HG02973 (cell line): ENCODE measurements at regions not wholly inside any gene's neighbourhood (a gene's known extent, or its start where the extent isn't known, plus 50 kb on each side); places are given as distances from the start of the nearest gene placed in this dataset.
"Not testable (repeated sequence)": the region's sequence is repeated elsewhere in the genome, so short reads cannot be mapped to it uniquely, and the experiment has no call there.

Experiments used
- ATAC-seq: cut with Tn5 transposase; IDR thresholded peaks from one replicate; pipeline ENCODE4 v1.9.1; 2021; ENCODE audit warnings: moderate library complexity; ENCODE audit not compliant: unreplicated experiment

GRCh38 chr4:131534944-131535645 is 1614.0 kb upstream of the PCDH10 start:
- ATAC-seq = no peak

GRCh38 chr4:131540256-131540655 is 1608.8 kb upstream of the PCDH10 start:
- ATAC-seq = no peak

GRCh38 chr4:131547506-131547981 is 1601.5 kb upstream of the PCDH10 start:
- no peak for ATAC-seq

DNA sequence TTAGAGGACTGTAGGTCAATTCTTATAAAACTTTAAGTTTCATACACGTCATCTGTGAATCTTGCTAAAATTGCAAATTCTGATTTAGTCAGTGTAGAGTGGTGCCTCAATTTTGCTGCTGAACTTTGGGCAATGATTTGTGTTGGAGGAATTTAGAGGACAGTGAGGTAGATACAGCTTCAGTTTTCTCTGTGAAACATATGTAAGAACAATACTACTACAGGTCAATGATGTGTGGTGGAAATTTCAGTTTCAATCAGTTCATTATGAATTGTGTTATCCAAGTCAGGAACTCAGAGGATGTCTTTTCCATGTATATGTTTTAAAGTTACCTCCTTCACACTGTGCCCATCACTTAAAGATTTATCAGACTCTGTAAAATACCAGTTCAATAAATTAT is 1597.8 kb upstream of the PCDH10 start:
- no peak for ATAC-seq

- no peak for ATAC-seq
Observed at GRCh38 chr4:131566026-131566425, 1583.1 kb upstream of the PCDH10 start.

GRCh38 chr4:131584587-131584986 is 1564.5 kb upstream of the PCDH10 start:
- ATAC-seq = no peak

DNA sequence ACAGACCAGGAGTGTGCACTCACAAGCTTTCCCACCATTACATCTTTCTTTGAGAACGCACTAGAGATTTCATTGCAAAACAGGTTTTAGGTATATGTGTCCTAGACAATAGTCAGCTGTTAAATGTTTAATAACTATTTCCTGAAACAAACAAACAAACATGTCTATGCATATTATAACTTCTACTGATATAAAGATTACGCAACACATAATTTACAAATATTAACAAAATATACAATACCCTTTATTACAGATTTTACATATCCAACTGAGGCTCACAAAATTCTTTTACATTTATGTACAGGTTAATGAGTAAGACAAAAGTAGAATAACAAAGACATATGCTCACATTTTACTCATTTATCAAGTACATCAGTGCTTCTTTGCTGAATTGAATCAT is 1554.0 kb upstream of the PCDH10 start:
- no peak for ATAC-seq

GRCh38 chr4:131603705-131604104 is 1545.4 kb upstream of the PCDH10 start:
- ATAC-seq = no peak

- no peak for ATAC-seq
Observed at GRCh38 chr4:131609039-131609438, 1540.1 kb upstream of the PCDH10 start.

DNA sequence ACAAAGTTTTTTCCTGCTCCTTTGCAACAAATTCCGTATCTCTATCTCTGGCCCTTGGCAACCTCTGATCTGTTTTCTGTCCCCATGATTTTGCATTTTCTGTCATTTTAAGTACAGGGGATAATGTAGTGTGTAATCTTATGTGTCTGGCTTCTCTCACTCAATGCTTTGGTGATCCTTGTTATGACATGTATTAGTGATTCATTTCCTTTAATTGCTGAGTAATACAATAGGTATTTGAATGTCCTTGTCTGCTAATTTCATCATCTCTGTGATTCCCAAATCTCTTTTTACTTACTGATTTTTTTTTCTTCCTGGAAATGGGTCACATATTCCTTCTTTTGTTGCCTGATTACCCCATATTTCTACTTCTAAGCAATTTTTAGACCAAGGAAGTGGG is 1538.6 kb upstream of the PCDH10 start:
- ATAC-seq = not testable (repeated sequence)

DNA sequence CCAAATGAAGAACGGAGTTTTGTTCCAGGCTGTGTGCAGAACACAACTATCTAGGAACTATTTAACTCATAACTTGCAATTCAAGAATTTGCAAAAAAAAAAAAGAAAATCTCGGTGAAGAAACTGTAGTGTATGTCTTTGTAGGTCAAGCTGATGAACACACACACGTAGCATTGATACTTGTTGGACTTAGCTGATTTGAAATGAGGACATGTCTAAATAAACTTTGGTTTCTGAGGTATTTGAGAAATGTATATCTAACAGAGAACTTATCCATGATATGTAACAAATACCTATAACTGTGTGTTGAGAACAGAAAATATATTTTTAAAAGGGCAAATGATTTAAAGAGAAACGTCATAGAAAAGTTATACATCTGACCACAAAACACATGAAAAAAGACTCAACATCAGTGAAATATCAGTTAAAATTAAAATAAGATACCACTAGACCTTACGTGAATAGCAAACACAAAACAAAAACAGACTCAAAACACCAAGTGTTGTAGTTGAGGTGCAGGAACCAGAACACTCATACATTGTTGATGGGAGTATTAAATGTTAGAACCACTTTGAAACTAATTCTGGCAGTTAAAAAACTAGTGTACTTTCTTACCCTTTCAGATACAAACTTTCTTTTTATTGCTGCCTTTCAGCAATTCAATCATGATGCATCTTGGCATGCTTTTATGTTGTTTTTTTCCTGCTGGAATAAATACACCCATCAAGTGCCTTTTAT is 1535.8 kb upstream of the PCDH10 start:
- ATAC-seq = no peak

DNA sequence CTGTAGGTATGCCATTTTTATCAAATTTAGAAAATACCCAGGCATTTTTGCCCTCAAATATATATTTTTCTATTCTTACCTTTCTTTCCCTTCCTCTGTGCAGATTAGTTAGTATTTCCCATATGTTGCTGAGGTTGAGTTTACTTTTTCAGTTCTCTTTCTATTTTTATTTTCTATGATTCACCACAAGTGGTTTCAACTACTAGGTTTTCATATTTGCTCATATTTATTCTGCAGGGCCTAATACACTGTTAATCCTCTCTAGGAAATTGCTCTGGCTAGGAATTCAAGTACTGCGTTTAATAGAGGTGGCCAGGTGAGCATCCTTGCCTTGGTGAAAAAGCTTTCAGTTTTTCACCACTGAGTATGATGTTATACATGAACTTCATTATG is 1535.3 kb upstream of the PCDH10 start:
- no peak for ATAC-seq

DNA sequence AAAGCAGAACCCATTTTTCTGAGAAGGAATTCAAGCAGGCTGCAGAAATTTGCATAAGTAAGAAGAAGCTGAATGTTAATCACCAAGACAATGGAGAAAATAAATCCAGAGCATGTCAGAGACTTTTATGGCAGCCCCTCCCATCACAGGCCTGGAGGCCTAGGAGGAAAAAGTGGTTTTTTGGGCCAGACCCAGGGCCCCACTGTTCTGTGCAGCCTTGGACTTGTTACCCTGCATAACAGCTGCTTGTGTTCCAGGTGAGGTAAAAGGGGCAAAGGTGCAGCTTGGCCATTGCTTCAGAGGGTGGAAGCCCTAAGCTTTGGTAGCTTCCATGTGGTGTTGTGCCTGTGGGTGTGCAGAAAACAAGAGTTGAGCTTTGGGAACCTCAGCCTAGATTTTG is 1516.2 kb upstream of the PCDH10 start:
- no peak for ATAC-seq

DNA sequence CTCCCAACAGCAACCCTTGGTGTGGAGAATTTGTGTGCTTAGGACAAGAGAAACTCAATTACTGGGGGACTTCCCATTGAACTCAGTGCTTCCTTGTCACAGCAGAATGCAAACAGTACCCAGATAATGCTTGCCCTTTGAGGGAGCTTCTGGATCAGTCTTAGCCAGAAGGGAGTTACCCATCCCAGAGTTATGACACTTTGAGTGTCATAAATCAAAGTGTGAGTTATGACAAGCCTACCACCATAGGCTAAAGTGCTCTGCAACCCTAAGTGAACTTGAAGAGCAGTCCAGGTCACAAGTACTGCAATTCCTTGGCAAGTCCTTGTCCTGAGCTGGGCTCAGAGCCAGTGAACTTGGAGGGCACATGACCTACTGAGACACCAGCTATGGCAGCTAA is 1513.9 kb upstream of the PCDH10 start:
- no peak for ATAC-seq

DNA sequence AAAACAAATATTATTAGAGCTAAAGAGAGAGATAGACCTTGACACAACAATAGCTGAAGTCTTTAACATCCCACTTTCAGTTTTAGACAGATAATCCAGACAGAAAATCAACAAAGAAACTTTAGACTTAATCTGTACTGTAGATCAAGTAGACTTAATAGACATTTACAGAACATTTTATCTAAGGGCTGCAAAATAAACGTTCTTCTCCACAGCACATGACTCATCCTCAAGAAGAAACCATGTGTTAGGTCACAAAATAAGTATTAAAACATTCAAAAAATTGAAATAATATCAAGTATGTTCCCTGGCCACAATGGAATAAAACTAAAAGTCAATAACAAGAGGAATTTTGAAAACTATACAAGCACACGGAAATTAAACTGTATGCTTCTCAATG is 1510.3 kb upstream of the PCDH10 start:
- ATAC-seq = no peak

GRCh38 chr4:131644619-131645018 is 1504.5 kb upstream of the PCDH10 start:
- no peak for ATAC-seq

GRCh38 chr4:131649227-131649626 is 1499.9 kb upstream of the PCDH10 start:
- ATAC-seq = no peak

- ATAC-seq = no peak
Observed at GRCh38 chr4:131650951-131651350, 1498.1 kb upstream of the PCDH10 start.

GRCh38 chr4:131683314-131683713 is 1465.8 kb upstream of the PCDH10 start:
- ATAC-seq = not testable (repeated sequence)

- no peak for ATAC-seq
Observed at GRCh38 chr4:131721883-131722282, 1427.2 kb upstream of the PCDH10 start.

DNA sequence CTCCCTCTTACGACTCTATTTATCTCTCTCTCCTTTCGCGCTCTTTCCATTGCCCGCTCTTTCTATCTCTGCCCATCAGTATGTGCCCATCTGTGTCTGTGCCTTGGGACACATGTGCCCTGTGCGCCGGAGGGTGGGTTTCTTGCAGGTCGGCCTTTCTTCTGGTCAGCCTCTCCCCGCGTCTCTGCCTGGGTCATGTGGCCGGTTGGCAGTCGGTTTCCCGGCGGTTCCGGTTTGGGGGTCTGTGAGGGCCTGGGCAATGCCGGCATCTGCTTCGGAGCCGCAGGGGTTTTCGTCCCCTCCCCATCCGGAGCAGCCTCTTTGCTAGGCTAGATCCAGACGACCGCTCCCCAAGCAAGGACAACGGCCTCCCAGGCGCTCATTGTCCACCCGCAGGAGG is 1426.0 kb upstream of the PCDH10 start:
- not testable (repeated sequence) for ATAC-seq

- ATAC-seq = not testable (repeated sequence)
Observed at GRCh38 chr4:131724847-131725246, 1424.2 kb upstream of the PCDH10 start.
